Loucy (cell line): ENCODE measurements at regions not wholly inside any gene's neighbourhood (a gene's known extent, or its start where the extent isn't known, plus 50 kb on each side); places are given as distances from the start of the nearest gene placed in this dataset.

Experiments used
- H2AFZ ChIP-seq: fragments of 200-600 bp; sonication (generic); 2 replicates; pipeline ENCODE4 v1.6.0; 2016; ENCODE audit warnings: antibody characterized with exemption, mild to moderate bottlenecking, low read length, moderate library complexity
- H3F3A ChIP-seq: fragments of 200-600 bp; 2 replicates; pipeline ENCODE4 v1.6.0; 2016; ENCODE audit warnings: antibody characterized with exemption, low read depth, mild to moderate bottlenecking
- H3K27me3 ChIP-seq: fragments of 200-600 bp; sonication (generic); 2 replicates; pipeline ENCODE4 v1.6.1; 2014; ENCODE audit warnings: low read length, mild to moderate bottlenecking; ENCODE audit not compliant: insufficient read depth, poor library complexity, severe bottlenecking
- H3K36me3 ChIP-seq: fragments of 200-600 bp; sonication (generic); 2 replicates; pipeline ENCODE4 v1.6.1; 2016; ENCODE audit warnings: low read length; ENCODE audit not compliant: insufficient read depth
- H3K4me1 ChIP-seq: fragments of 200-600 bp; sonication (generic); 2 replicates; pipeline ENCODE4 v1.5.1; 2014; ENCODE audit warnings: low read length, mild to moderate bottlenecking; ENCODE audit not compliant: insufficient read depth, poor library complexity, severe bottlenecking
- H3K4me2 ChIP-seq: fragments of 200-600 bp; sonication (generic); 2 replicates; pipeline ENCODE4 v1.6.0; 2014; ENCODE audit warnings: antibody characterized with exemption, low read length, low read depth, mild to moderate bottlenecking; ENCODE audit not compliant: poor library complexity, severe bottlenecking
- H3K4me3 ChIP-seq: fragments of 200-600 bp; sonication (generic); 2 replicates; pipeline ENCODE4 v1.5.1; 2014; ENCODE audit warnings: low read length, mild to moderate bottlenecking, mixed read lengths; ENCODE audit not compliant: poor library complexity, severe bottlenecking
- H3K79me2 ChIP-seq: fragments of 200-600 bp; sonication (generic); 2 replicates; pipeline ENCODE4 v1.6.1; 2014; ENCODE audit warnings: low read length; ENCODE audit not compliant: insufficient read depth
- H3K9ac ChIP-seq: fragments of 200-600 bp; sonication (generic); 2 replicates; pipeline ENCODE4 v1.6.0; 2014; ENCODE audit warnings: mild to moderate bottlenecking, low read depth, low read length, moderate library complexity; ENCODE audit not compliant: poor library complexity, severe bottlenecking
- H3K9me2 ChIP-seq: fragments of 200-600 bp; sonication (generic); replicated peaks from 2 replicates; pipeline ENCODE4 v1.6.1; 2016; ENCODE audit warnings: low read depth, low read length, mixed read lengths
- H3K9me3 ChIP-seq: fragments of 200-600 bp; sonication (generic); 2 replicates; pipeline ENCODE4 v1.6.1; 2014; ENCODE audit warnings: mild to moderate bottlenecking, antibody characterized with exemption, low read length, low read depth; ENCODE audit not compliant: insufficient read depth
- H4K20me1 ChIP-seq: fragments of 200-600 bp; sonication (generic); 2 replicates; pipeline ENCODE4 v1.6.0; 2014; ENCODE audit warnings: antibody characterized with exemption, low read length, mild to moderate bottlenecking; ENCODE audit not compliant: insufficient read depth, poor library complexity, severe bottlenecking
- EZH2phosphoT487 ChIP-seq: fragments of 200-600 bp; IDR thresholded peaks from 2 replicates; pipeline ENCODE4 v1.6.1; 2018; ENCODE audit warnings: antibody characterized with exemption, mild to moderate bottlenecking, moderate library complexity, borderline replicate concordance
- TF ChIP-seq, protein P1 (sequence below): fragments of 200-600 bp; sonication (generic); conservative IDR thresholded peaks from 2 replicates; pipeline ENCODE4 v1.5.1; 2014; ENCODE audit warnings: mild to moderate bottlenecking, antibody characterized with exemption, low read length

DNA sequence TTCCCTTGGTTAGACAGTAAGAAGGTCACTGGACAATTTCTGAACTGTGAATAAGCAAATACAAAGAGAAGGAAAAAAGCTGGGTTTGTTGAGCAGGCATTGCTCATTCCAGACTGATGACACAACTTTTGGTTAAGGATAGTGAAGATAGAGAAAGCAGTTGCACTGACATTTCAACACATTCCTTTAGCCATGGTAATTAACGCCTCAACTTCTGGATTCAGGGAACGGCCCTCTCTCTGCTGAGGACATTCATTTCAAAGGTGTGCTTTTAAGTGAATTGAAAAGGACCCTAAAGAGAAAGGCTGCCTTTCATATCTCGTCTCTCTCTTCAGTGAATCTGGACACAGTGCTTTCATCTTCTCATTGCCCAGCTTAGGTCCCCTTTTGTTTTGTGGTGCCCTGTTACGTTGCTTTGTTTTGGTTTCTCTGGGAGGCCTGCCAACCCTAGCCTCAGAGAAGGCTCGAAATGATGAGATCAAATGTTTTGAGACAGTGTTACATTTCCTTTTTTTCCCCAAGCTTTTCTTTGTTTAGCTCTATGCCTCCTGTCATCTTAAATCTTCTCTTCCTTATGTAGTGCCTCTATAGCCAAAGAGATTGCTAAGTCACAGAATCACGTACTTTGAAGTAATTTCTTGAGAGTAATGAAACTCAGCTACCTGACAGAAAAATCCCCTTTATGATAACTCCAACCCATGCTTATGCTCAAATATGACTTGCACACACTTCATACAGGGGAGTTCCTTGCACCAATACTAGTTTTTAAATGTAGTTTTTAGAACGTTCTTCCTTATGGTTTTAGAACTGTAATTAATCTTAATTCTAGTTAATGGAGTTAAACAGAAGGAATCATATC lies 94.4 kb upstream of the IFNE start:
- no peak overlapping the region for H3K9ac ChIP-seq
- H3F3A ChIP-seq = no peaks in the 10 kb centered on the region
- H4K20me1 ChIP-seq = no peaks in the 10 kb centered on the region
- peaks cover 7% of the 10 kb centered on the region for H3K4me1 ChIP-seq
- H3K36me3 ChIP-seq = no peaks in the 10 kb centered on the region
- H3K4me2 ChIP-seq = no peak overlapping the region
- no peaks in the 10 kb centered on the region for H3K9me3 ChIP-seq
- no peak for TF ChIP-seq EZH2phosphoT487
- TF ChIP-seq, protein P1, sequence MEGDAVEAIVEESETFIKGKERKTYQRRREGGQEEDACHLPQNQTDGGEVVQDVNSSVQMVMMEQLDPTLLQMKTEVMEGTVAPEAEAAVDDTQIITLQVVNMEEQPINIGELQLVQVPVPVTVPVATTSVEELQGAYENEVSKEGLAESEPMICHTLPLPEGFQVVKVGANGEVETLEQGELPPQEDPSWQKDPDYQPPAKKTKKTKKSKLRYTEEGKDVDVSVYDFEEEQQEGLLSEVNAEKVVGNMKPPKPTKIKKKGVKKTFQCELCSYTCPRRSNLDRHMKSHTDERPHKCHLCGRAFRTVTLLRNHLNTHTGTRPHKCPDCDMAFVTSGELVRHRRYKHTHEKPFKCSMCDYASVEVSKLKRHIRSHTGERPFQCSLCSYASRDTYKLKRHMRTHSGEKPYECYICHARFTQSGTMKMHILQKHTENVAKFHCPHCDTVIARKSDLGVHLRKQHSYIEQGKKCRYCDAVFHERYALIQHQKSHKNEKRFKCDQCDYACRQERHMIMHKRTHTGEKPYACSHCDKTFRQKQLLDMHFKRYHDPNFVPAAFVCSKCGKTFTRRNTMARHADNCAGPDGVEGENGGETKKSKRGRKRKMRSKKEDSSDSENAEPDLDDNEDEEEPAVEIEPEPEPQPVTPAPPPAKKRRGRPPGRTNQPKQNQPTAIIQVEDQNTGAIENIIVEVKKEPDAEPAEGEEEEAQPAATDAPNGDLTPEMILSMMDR = no peak
- no peaks in the 10 kb centered on the region for H3K79me2 ChIP-seq
- H2AFZ ChIP-seq = peak overlapping the region; percentile 54; the same call in 1 of the 2 replicates
- no peaks in the 10 kb centered on the region for H3K27me3 ChIP-seq
- no peaks in the 10 kb centered on the region for H3K9me2 ChIP-seq
- H3K4me3 ChIP-seq = no peak overlapping the region

DNA sequence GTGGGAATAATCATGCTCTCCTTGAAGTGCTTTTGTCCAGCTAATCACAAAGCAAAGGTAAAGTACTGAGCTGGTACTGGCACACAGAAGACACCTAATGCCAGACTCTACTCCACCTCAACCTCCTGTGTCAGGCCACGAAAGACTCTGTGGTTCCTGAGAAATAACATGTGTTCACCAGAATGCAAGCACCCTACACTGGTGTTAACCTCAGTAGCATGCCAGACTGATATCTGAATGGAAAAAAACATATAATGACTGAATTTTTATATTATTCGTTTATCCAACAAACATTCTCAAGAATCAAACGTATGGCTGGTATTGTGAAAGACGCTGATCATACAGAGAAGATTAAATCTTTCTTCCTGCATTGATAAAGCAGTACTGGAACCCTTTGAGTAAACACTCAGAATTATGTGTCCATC lies 97.1 kb upstream of the IFNE start:
- no peak for TF ChIP-seq EZH2phosphoT487
- TF ChIP-seq, protein P1 = no peak
- Histone ChIP-seq H3F3A (no peaks in the 10 kb centered on the region), H3K79me2 (no peaks in the 10 kb centered on the region), H3K4me2 (peak overlapping the region; percentile 81), H3K9ac (peak overlapping the region; percentile 52), H3K36me3 (no peaks in the 10 kb centered on the region), H4K20me1 (no peaks in the 10 kb centered on the region), H3K9me2 (no peaks in the 10 kb centered on the region), H3K4me3 (peak overlapping the region; percentile 63), H3K27me3 (no peaks in the 10 kb centered on the region), H3K9me3 (no peaks in the 10 kb centered on the region), H3K4me1 (peaks cover 10% of the 10 kb centered on the region), H2AFZ (peak overlapping the region; percentile 88)

DNA sequence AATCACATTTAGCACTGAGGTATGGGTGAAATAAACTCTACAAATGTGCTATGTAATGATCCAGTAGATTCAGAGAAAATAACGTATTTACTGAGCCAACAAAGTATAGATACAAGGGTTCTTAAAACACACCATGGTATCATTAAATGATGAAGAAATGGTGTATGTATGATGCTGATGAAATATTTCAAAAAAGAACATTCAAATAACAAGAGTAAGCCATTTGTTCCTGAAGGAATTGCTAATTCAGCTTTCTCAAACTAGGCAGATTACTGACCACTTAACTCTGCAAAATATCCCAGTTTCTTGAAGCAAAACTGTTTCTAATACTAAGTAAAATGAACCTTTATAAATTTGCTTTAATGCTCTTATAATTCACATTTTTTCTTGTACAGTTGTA lies 97.6 kb upstream of the IFNE start:
- Histone ChIP-seq H3K9me2 (no peaks in the 10 kb centered on the region), H3K36me3 (no peaks in the 10 kb centered on the region), H3K4me2 (no peak overlapping the region), H3K27me3 (no peaks in the 10 kb centered on the region), H3F3A (no peaks in the 10 kb centered on the region), H4K20me1 (no peaks in the 10 kb centered on the region), H3K79me2 (no peaks in the 10 kb centered on the region), H3K9me3 (no peaks in the 10 kb centered on the region), H3K4me3 (no peak overlapping the region), H3K4me1 (peaks cover 10% of the 10 kb centered on the region), H3K9ac (no peak overlapping the region), H2AFZ (peak overlapping the region; percentile 38; the same call in 1 of the 2 replicates)
- no peak for TF ChIP-seq EZH2phosphoT487
- TF ChIP-seq, protein P1 = no peak
